Activated CD8-positive, alpha-beta memory T cell treated with anti-CD3 and anti-CD28 coated beads, Interleukin-2, amount 50 U/mL, for 4 hours (primary cell): ENCODE measurements at regions not wholly inside any gene's neighbourhood (a gene's known extent, or its start where the extent isn't known, plus 50 kb on each side); places are given as distances from the start of the nearest gene placed in this dataset.
"Not testable (repeated sequence)": the region's sequence is repeated elsewhere in the genome, so short reads cannot be mapped to it uniquely, and the experiment has no call there.

ENCODE experiments used
- DNase-seq: peaks from one replicate; pipeline ENCODE4 v3.0.0-alpha.2; 2020

- not testable (repeated sequence) for DNase-seq
Measured at GRCh38 chr1:176396604-176397395, 66.2 kb upstream of the PAPPA2 start.

GRCh38 chr1:176391621-176392020 is 71.4 kb upstream of the PAPPA2 start:
- no peak for DNase-seq

GRCh38 chr1:176384841-176385240 is 78.1 kb upstream of the PAPPA2 start:
- DNase-seq, result no peak

- DNase-seq, result no peak
Measured at GRCh38 chr1:176382163-176382562, 80.8 kb upstream of the PAPPA2 start.

GRCh38 chr1:176379626-176380339 is 83.2 kb upstream of the PAPPA2 start:
- no peak for DNase-seq

GRCh38 chr1:176374967-176375569 is 87.9 kb upstream of the PAPPA2 start:
- peak; percentile 49 for DNase-seq

GRCh38 chr1:176364236-176364905 is 98.6 kb upstream of the PAPPA2 start:
- no peak for DNase-seq

GRCh38 chr1:176349135-176349715 is 113.8 kb upstream of the PAPPA2 start:
- not testable (repeated sequence) for DNase-seq

- DNase-seq, result no peak
Measured at GRCh38 chr1:176341656-176342055, 121.3 kb upstream of the PAPPA2 start.

- no peak for DNase-seq
Measured at GRCh38 chr1:176338877-176339276, 124.1 kb upstream of the PAPPA2 start.

GRCh38 chr1:176330782-176331181 is 123.7 kb upstream of the COP1 start:
- DNase-seq, result no peak

- no peak for DNase-seq
Measured at GRCh38 chr1:176325664-176326063, 118.6 kb upstream of the COP1 start.

- no peak for DNase-seq
Measured at GRCh38 chr1:176323472-176323871, 116.4 kb upstream of the COP1 start.

- no peak for DNase-seq
Measured at GRCh38 chr1:176315519-176316220, 108.6 kb upstream of the COP1 start.

GRCh38 chr1:176296602-176297001 is 89.5 kb upstream of the COP1 start:
- not testable (repeated sequence) for DNase-seq

GRCh38 chr1:176285996-176286395 is 78.9 kb upstream of the COP1 start:
- DNase-seq, result no peak

- no peak for DNase-seq
Measured at GRCh38 chr1:176271572-176271971, 64.5 kb upstream of the COP1 start.
